Adrenal gland (tissue), 5 donors: ENCODE measurements at regions not wholly inside any gene's neighbourhood (a gene's known extent, or its start where the extent isn't known, plus 50 kb on each side); places are given as distances from the start of the nearest gene placed in this dataset.

Source experiments
- POLR2A ChIP-seq, 2 donors: fragments of 450-650 bp; IDR thresholded peaks; one replicate each; pipeline ENCODE4 v1.6.1; 2017; ENCODE audit warnings: antibody characterized with exemption in 2 of 2, mild to moderate bottlenecking in 2 of 2, moderate library complexity in 1 of 2
- TF ChIP-seq, protein P1 (sequence below), 6 experiments: fragments of 450-650 bp in 4 of 6; fragments of 200-600 bp in 2 of 6; sonication (generic) in 1 of 6; IDR thresholded peaks; 1 replicate in 5 of 6; 2 replicates in 1 of 6; pipeline versions ENCODE4 v1.5.1 to v1.8.0; 2016 to 2021; ENCODE audit warnings: antibody characterized with exemption in 6 of 6, mild to moderate bottlenecking in 2 of 6, moderate library complexity in 1 of 6
- donor health status: DM: no; HTN: no; CAD: no.

DNA sequence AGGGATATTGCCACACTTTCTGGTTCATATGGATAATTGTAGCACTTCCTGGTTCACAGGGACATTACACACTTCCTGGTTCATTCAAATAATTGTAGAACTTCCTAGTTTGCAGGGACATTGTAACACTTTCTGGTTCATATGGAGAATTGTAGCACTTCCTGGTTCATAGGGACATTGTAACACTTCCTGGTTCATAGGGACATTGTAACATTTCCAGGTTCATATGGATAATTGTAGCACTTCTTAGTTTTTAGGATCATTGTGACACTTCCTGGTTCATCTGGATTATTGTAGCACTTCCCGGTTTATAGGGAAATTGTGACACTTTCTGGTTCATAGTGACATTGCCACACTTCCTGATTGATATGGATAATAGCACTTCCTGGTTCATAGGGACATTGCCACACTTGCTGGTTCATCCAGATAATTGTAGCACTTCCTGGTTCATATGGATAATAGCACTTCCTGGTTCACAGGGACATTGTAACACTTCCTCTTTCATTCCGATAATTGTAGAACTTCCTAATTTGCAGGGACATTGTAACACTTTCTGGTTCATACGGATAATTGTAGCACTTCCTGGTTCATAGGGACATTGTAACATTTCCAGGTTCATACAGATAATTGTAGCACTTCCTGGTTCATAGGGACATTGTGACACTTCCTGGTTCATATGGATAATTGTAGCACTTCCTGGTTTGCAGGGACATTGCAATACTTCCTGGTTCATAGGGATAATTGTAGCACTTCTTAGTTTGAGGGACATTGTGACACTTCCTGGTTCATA is 59.2 kb upstream of the CD99 start:
- TF ChIP-seq, protein P1, sequence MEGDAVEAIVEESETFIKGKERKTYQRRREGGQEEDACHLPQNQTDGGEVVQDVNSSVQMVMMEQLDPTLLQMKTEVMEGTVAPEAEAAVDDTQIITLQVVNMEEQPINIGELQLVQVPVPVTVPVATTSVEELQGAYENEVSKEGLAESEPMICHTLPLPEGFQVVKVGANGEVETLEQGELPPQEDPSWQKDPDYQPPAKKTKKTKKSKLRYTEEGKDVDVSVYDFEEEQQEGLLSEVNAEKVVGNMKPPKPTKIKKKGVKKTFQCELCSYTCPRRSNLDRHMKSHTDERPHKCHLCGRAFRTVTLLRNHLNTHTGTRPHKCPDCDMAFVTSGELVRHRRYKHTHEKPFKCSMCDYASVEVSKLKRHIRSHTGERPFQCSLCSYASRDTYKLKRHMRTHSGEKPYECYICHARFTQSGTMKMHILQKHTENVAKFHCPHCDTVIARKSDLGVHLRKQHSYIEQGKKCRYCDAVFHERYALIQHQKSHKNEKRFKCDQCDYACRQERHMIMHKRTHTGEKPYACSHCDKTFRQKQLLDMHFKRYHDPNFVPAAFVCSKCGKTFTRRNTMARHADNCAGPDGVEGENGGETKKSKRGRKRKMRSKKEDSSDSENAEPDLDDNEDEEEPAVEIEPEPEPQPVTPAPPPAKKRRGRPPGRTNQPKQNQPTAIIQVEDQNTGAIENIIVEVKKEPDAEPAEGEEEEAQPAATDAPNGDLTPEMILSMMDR (IDR thresholded peaks at IDR 0.05): no peak
- TF ChIP-seq POLR2A (IDR thresholded peaks at IDR 0.05): no peak
